AG04450 (cell line): ENCODE measurements at regions not wholly inside any gene's neighbourhood (a gene's known extent, or its start where the extent isn't known, plus 50 kb on each side); places are given as distances from the start of the nearest gene placed in this dataset.
"Not testable (repeated sequence)": the region's sequence is repeated elsewhere in the genome, so short reads cannot be mapped to it uniquely, and the experiment has no call there.

Source experiments
- CTCF ChIA-PET: fragments of 300-600, 350-600 bp; formaldehyde crosslinking; extraction: SDS; loops from one replicate; lab custom pipeline; 2022; ENCODE audit warnings: antibody characterized with exemption, inconsistent platforms; lab: Charles Lee
- POLR2A ChIA-PET: fragments of 350-600 bp; formaldehyde crosslinking; extraction: SDS; loops from one replicate; lab custom pipeline; 2021; ENCODE audit warnings: antibody characterized with exemption, inconsistent platforms; lab: Yijun Ruan, JAX
- DNase-seq: peaks from one replicate; pipeline ENCODE4 v3.0.0-alpha.2; 2011; ENCODE audit warnings: low read depth, low spot score
- H3K27ac ChIP-seq: one replicate; pipeline ENCODE4 v1.5.1; 2012; ENCODE audit warnings: low read depth, low read length, control low read depth
- H3K27me3 ChIP-seq: one replicate; pipeline ENCODE4 v1.6.0; 2012; ENCODE audit warnings: low read length; ENCODE audit not compliant: control insufficient read depth, insufficient read depth
- H3K4me3 ChIP-seq: 2 replicates; pipeline ENCODE4 v1.5.1; 2011; ENCODE audit warnings: mild to moderate bottlenecking, low read depth, low read length, control low read depth
- H3K9me3 ChIP-seq: 2 replicates; pipeline ENCODE4 v1.5.1; 2012; ENCODE audit warnings: low read length; ENCODE audit not compliant: control insufficient read depth, insufficient read depth
- CTCF ChIP-seq: IDR thresholded peaks from 2 replicates; pipeline ENCODE4 v1.5.1; 2011; ENCODE audit warnings: low read depth, low read length, control low read depth, inconsistent platforms

GRCh38 chr6:130643361-130643760 is 183.8 kb upstream of the SMLR1 start:
- H3K27ac ChIP-seq: no peak overlapping the region
- ChIA-PET POLR2A (no interaction called here), CTCF (interaction anchor here (1.2 kb wide), 1 partner anchor 55 kb away, joined by 3 read pairs; no protein-coding TSS in a partner anchor)
- DNase-seq: no peak
- TF ChIP-seq CTCF: no peak
- H3K4me3 ChIP-seq: no peak overlapping the region
- H3K9me3 ChIP-seq: no peaks in the 10 kb centered on the region
- H3K27me3 ChIP-seq: no peaks in the 10 kb centered on the region

- no peak overlapping the region for H3K4me3 ChIP-seq
- no peak overlapping the region for H3K27ac ChIP-seq
- CTCF ChIA-PET: interaction anchor here (0.6 to 1.2 kb wide), 2 partner anchors 54 to 405 kb away, joined by 3 to 4 read pairs; no protein-coding TSS in a partner anchor
- no peak for DNase-seq
- TF ChIP-seq CTCF: no peak
- no peaks in the 10 kb centered on the region for H3K27me3 ChIP-seq
- POLR2A ChIA-PET: no interaction called here
- H3K9me3 ChIP-seq: no peaks in the 10 kb centered on the region
Observed at GRCh38 chr6:130644175-130644574, 183.0 kb upstream of the SMLR1 start.

GRCh38 chr6:130644769-130645168 is 182.4 kb upstream of the SMLR1 start:
- H3K9me3 ChIP-seq, H3K27ac ChIP-seq, POLR2A ChIA-PET, H3K4me3 ChIP-seq, H3K27me3 ChIP-seq, DNase-seq: not testable (repeated sequence)
- CTCF ChIA-PET: interaction anchor here (0.6 kb wide), 1 partner anchor 406 kb away, joined by 4 read pairs; no protein-coding TSS in a partner anchor

- no peak overlapping the region for H3K27ac ChIP-seq
- ChIA-PET POLR2A (no interaction called here), CTCF (no interaction called here)
- no peak overlapping the region for H3K4me3 ChIP-seq
- H3K9me3 ChIP-seq: no peaks in the 10 kb centered on the region
- H3K27me3 ChIP-seq: no peaks in the 10 kb centered on the region
- no peak for DNase-seq
- no peak for TF ChIP-seq CTCF
Observed at GRCh38 chr6:130647246-130647645, 180.0 kb upstream of the SMLR1 start.

- Histone ChIP-seq H3K27me3 (no peaks in the 10 kb centered on the region), H3K27ac (no peak overlapping the region), H3K4me3 (no peak overlapping the region), H3K9me3 (no peaks in the 10 kb centered on the region)
- no peak for DNase-seq
- POLR2A ChIA-PET: no interaction called here
- no peak for TF ChIP-seq CTCF
- CTCF ChIA-PET: interaction anchor here (0.6 kb wide), 1 partner anchor 226 kb away, joined by 3 read pairs; no protein-coding TSS in a partner anchor
Observed at GRCh38 chr6:130655586-130655985, 171.6 kb upstream of the SMLR1 start.
